ENCODE measurements at regions not wholly inside any gene's neighbourhood (a gene's known extent, or its start where the extent isn't known, plus 50 kb on each side); places are given as distances from the start of the nearest gene placed in this dataset.

DNA sequence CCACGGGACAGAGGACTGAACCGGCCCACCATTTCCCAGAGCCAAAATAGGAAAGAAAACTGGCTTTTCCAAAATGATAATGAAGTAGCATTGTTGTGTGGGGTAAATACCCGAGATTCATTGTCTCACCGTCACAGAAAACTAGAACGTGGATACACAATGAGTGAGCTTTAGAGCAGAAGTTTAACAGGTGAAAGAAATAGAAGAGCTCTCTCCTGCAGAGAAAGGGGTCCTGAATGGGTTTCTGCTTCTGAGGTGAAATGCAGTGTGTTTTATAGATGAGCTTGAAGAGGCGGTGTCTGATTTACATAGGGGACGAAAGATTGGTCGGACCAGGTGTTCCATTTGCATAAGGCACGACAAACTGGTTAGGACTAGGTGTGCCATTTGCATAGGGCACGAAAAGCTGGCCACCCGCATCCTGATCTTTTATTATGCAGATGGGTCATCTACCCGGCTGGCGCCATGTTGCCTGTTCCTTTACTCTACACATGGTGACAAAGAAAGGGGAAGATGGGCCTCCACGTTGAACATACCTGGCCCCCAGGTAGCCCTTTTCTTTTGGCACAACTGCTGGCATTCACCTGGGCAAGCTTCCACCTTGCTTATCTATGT is 118.1 kb downstream of the ATXN3L start:
- Histone ChIP-seq H3K9me3 (no peaks in the 10 kb centered on the region), H3K27ac (no peak overlapping the region), H3K4me1 (no peaks in the 10 kb centered on the region), H3K4me3 (no peak overlapping the region), H3K27me3 (no peaks in the 10 kb centered on the region), H3K36me3 (no peaks in the 10 kb centered on the region)
- 71 to 80% methylated on average over 14 of the region's 14 CpGs for WGBS, 2 donors
- DNase-seq (ENCODE audit: low spot score in 2 of 2): no peak
- TF ChIP-seq POLR2A (IDR thresholded peaks at IDR 0.05) (no peak), EP300 (IDR thresholded peaks at IDR 0.05) (no peak)
- TF ChIP-seq, protein P1, sequence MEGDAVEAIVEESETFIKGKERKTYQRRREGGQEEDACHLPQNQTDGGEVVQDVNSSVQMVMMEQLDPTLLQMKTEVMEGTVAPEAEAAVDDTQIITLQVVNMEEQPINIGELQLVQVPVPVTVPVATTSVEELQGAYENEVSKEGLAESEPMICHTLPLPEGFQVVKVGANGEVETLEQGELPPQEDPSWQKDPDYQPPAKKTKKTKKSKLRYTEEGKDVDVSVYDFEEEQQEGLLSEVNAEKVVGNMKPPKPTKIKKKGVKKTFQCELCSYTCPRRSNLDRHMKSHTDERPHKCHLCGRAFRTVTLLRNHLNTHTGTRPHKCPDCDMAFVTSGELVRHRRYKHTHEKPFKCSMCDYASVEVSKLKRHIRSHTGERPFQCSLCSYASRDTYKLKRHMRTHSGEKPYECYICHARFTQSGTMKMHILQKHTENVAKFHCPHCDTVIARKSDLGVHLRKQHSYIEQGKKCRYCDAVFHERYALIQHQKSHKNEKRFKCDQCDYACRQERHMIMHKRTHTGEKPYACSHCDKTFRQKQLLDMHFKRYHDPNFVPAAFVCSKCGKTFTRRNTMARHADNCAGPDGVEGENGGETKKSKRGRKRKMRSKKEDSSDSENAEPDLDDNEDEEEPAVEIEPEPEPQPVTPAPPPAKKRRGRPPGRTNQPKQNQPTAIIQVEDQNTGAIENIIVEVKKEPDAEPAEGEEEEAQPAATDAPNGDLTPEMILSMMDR (IDR thresholded peaks at IDR 0.05): no peak

DNA sequence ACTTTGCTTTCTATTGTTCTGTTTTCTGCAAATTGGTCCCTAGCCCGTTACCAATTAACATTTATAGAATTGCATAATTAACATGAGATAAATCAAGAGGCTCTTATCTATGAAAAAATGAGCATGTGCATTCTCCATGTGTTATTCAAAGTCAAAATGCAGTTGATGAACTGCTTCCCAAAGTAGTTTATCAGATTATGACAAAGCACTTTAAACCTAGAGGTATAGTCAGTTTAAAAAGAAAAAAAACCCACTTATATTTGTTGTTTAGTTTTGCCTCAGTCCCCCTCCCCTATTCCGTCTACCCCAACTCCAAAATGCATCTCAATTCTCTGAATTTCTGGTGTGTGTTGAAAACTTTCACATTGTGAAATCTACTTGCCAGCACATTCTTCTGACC is 119.5 kb downstream of the ATXN3L start:
- H3K9me3 ChIP-seq: no peaks in the 10 kb centered on the region
- H3K27ac ChIP-seq: no peak overlapping the region
- H3K4me1 ChIP-seq: no peaks in the 10 kb centered on the region
- H3K36me3 ChIP-seq: no peaks in the 10 kb centered on the region
- no peak overlapping the region for H3K4me3 ChIP-seq
- TF ChIP-seq EP300 (IDR thresholded peaks at IDR 0.05) (no peak), POLR2A (IDR thresholded peaks at IDR 0.05) (no peak)
- TF ChIP-seq, protein P1 (IDR thresholded peaks at IDR 0.05): no peak
- DNase-seq (ENCODE audit: low spot score in 2 of 2): no peak
- no peaks in the 10 kb centered on the region for H3K27me3 ChIP-seq
- 78 to 83% methylated on average over 2 of the region's 2 CpGs for WGBS, 2 donors

DNA sequence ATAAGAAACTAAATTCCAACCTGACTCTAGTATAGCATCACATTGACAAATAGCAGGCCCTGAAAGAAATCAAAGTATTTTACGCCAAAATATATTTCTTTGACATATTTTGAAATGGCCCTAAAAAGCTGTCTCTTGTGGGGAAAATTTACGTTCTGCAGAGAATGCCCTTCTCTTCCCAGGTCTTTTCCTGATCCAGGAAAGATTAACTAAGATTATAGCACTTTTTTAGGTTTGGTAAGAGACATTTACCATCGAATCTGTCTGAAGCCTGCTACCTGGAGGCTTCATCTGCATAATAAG is 121.1 kb downstream of the ATXN3L start:
- Histone ChIP-seq H3K4me1 (no peaks in the 10 kb centered on the region), H3K9me3 (no peaks in the 10 kb centered on the region), H3K4me3 (no peak overlapping the region), H3K27ac (no peak overlapping the region), H3K36me3 (no peaks in the 10 kb centered on the region), H3K27me3 (no peaks in the 10 kb centered on the region)
- WGBS, 2 donors: 73 to 89% methylated on average over 3 of the region's 3 CpGs
- no peak for DNase-seq (ENCODE audit: low spot score in 2 of 2)
- TF ChIP-seq POLR2A (IDR thresholded peaks at IDR 0.05): no peak
- TF ChIP-seq, protein P1 (IDR thresholded peaks at IDR 0.05): no peak
- no peak for TF ChIP-seq EP300 (IDR thresholded peaks at IDR 0.05)

DNA sequence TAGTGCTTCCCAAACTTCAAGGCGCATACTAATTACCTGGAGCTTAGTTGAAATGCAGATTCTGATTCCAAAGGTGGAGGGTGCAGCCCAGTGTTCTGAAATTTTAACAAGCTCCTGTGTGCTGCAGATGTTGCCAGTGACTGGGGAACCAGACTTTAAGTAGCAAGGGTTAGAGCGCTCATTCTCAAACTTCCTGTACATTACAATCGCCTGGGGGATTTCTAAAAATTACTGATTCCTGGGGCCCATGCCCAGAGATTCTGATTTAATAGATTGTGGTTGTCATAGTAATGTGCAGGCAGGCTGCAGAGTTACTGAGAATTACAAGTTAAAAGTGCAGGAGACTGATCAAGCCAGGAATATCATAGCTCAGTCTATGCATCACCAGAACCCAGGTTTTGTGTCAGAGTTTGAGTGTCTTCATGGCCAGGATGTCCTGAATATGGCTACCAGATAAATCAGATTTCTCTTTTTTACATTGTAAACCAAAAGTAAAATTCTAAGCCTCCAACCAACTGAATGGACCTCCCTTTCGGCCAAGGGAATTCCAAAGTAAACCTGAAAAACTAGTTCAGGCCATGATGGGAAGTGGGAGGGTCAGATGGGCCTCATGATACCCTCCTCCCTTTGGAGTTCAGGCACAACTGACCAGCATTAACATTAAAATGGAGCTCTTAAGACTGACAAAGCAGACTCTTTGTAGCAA is 121.6 kb downstream of the ATXN3L start:
- TF ChIP-seq, protein P1 (IDR thresholded peaks at IDR 0.05): no peak
- TF ChIP-seq POLR2A (IDR thresholded peaks at IDR 0.05) (no peak), EP300 (IDR thresholded peaks at IDR 0.05) (no peak)
- Histone ChIP-seq H3K4me1 (no peaks in the 10 kb centered on the region), H3K27me3 (no peaks in the 10 kb centered on the region), H3K27ac (no peak overlapping the region), H3K4me3 (no peak overlapping the region), H3K9me3 (no peaks in the 10 kb centered on the region), H3K36me3 (no peaks in the 10 kb centered on the region)
- 76 to 98% methylated on average over 4 of the region's 4 CpGs for WGBS, 2 donors
- no peak for DNase-seq (ENCODE audit: low spot score in 2 of 2)

DNA sequence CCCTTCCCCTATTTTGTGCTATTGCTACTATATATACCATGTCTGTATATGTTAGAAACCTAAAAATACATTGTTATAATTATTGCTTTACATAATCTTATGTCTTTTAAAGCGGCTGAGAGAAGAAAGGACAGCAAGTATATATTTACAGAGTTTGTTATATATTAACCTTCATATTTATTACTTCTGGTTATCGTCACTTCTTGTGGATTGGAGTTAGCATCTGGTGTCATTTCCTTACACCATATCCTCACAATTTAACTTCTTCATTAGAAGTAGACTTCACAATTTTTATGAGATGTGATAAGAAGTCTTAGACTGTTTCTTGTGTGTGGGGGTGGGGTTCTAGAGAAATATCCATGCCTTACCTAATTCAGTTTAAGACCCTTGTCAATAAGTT is 123.1 kb downstream of the ATXN3L start:
- DNase-seq (ENCODE audit: low spot score in 2 of 2): no peak
- no peaks in the 10 kb centered on the region for H3K27me3 ChIP-seq
- no peak overlapping the region for H3K27ac ChIP-seq
- no peaks in the 10 kb centered on the region for H3K36me3 ChIP-seq
- WGBS, 2 donors: 84 to 94% methylated on average over 2 of the region's 2 CpGs
- H3K9me3 ChIP-seq: no peaks in the 10 kb centered on the region
- TF ChIP-seq, protein P1 (IDR thresholded peaks at IDR 0.05): no peak
- TF ChIP-seq POLR2A (IDR thresholded peaks at IDR 0.05): no peak
- TF ChIP-seq EP300 (IDR thresholded peaks at IDR 0.05): no peak
- no peaks in the 10 kb centered on the region for H3K4me1 ChIP-seq
- no peak overlapping the region for H3K4me3 ChIP-seq
